ENCODE measurements at regions not wholly inside any gene's neighbourhood (a gene's known extent, or its start where the extent isn't known, plus 50 kb on each side); places are given as distances from the start of the nearest gene placed in this dataset.

DNA sequence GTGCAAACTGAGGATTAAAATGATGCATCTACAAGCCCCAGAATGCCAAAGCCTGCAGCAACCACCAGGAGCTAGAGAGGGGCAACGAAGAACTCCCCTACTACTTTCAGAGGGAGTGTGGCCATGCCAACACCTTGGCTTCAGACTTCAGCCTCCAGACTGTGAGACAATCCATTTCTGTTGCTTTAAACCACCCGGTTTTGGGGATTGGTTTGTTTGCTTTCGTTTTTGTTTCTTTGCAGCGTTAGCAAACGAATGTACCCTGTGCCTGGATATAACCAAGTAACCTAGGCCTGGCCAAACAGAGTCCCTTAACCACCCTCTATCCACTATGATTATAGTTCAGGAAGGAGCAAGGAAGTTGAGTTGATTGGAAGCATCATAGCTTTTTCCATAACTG is 171.2 kb upstream of the NCK2 start:
- TF ChIP-seq POLR2AphosphoS5 (IDR thresholded peaks at IDR 0.05; ENCODE audit: low read depth, low read length) (no peak), POLR2A (IDR thresholded peaks at IDR 0.05; ENCODE audit: low read depth, low read length) (no peak), TAF1 (IDR thresholded peaks at IDR 0.05; ENCODE audit: low read depth, low read length) (no peak)
